DOHH2 (cell line): ENCODE measurements at regions not wholly inside any gene's neighbourhood (a gene's known extent, or its start where the extent isn't known, plus 50 kb on each side); places are given as distances from the start of the nearest gene placed in this dataset.

Experiments
- H3F3A ChIP-seq: fragments of 200-600 bp; sonication (generic), shearing (Covaris generic); 2 replicates; pipeline ENCODE4 v1.6.0; 2016; ENCODE audit warnings: antibody characterized with exemption, mild to moderate bottlenecking; ENCODE audit not compliant: control insufficient read depth, insufficient read depth
- H3K27ac ChIP-seq: fragments of 200-600 bp; sonication (generic); 2 replicates; pipeline ENCODE4 v1.5.1; 2014; ENCODE audit warnings: low read depth, mild to moderate bottlenecking, low read length, moderate library complexity
- H3K27me3 ChIP-seq: fragments of 200-600 bp; sonication (generic); 2 replicates; pipeline ENCODE4 v1.6.1; 2014; ENCODE audit warnings: mild to moderate bottlenecking, low read length, mixed read lengths; ENCODE audit not compliant: control insufficient read depth
- H3K36me3 ChIP-seq: fragments of 200-600 bp; sonication (generic); 2 replicates; pipeline ENCODE4 v1.6.1; 2014; ENCODE audit warnings: mild to moderate bottlenecking, low read length, moderate library complexity, mixed read lengths; ENCODE audit not compliant: control insufficient read depth
- H3K4me1 ChIP-seq: fragments of 200-600 bp; sonication (generic); 2 replicates; pipeline ENCODE4 v1.6.1; 2014; ENCODE audit warnings: mild to moderate bottlenecking, low read length, mixed read lengths; ENCODE audit not compliant: control insufficient read depth
- H3K4me2 ChIP-seq: fragments of 200-600 bp; sonication (generic); 2 replicates; pipeline ENCODE4 v1.6.0; 2014; ENCODE audit warnings: mild to moderate bottlenecking, low read length, moderate library complexity
- H3K4me3 ChIP-seq: fragments of 200-600 bp; sonication (generic); 2 replicates; pipeline ENCODE4 v1.5.1; 2014; ENCODE audit warnings: mild to moderate bottlenecking, low read length, mixed read lengths
- H3K79me2 ChIP-seq: fragments of 200-600 bp; sonication (generic); 2 replicates; pipeline ENCODE4 v1.6.1; 2014; ENCODE audit warnings: mild to moderate bottlenecking, low read length, mixed read lengths; ENCODE audit not compliant: control insufficient read depth
- H3K9me2 ChIP-seq: fragments of 200-600 bp; sonication (generic); replicated peaks from 2 replicates; pipeline ENCODE4 v1.6.1; 2014; ENCODE audit warnings: mild to moderate bottlenecking, low read length, mixed read lengths; ENCODE audit not compliant: control insufficient read depth
- H3K9me3 ChIP-seq: fragments of 200-600 bp; sonication (generic); 2 replicates; pipeline ENCODE4 v1.6.1; 2014; ENCODE audit warnings: antibody characterized with exemption, low read length, mixed read lengths; ENCODE audit not compliant: control insufficient read depth, insufficient read depth
- H4K20me1 ChIP-seq: fragments of 200-600 bp; sonication (generic); 2 replicates; pipeline ENCODE4 v1.6.0; 2014; ENCODE audit warnings: low read depth, mild to moderate bottlenecking, antibody characterized with exemption, low read length, moderate library complexity; ENCODE audit not compliant: control insufficient read depth, insufficient read depth
- EZH2phosphoT487 ChIP-seq: fragments of 200-600 bp; sonication (generic); IDR thresholded peaks from 2 replicates; pipeline ENCODE4 v1.6.1; 2017; ENCODE audit warnings: borderline replicate concordance, mild to moderate bottlenecking, antibody characterized with exemption, low read length, moderate library complexity, mixed read lengths
- TF ChIP-seq, protein P1 (sequence below): fragments of 200-600 bp; sonication (generic); IDR thresholded peaks from one replicate; pipeline ENCODE4 v1.5.1; 2014; ENCODE audit warnings: antibody characterized with exemption, mild to moderate bottlenecking, low read depth, low read length; ENCODE audit not compliant: poor library complexity, severe bottlenecking

DNA sequence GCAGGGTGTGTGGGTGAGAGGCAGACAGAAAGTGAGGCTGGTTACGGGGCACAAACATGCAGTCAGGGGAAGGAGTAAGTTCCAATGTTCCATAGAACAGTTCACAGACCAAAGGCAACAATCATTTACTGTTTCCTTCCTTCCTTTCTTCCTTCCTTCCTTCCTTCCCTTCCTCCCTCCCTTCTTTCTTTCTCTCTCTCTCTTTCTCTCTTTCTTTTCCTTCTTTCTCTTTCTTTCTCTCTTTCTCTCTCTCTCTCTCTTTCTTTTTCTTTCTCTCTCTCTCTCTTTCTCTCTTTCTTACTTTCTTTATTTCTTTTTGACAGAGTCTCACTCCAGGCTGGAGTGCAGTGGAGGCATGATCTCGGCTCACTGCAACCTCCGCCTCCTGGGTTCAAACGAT, 125.8 kb upstream of the LPCAT1 start:
- Histone ChIP-seq H3K9me3 (no peaks in the 10 kb centered on the region), H3F3A (peaks cover 18% of the 10 kb centered on the region), H3K4me2 (no peak overlapping the region), H3K36me3 (no peaks in the 10 kb centered on the region), H4K20me1 (no peaks in the 10 kb centered on the region), H3K4me3 (no peak overlapping the region), H3K27ac (no peak overlapping the region), H3K79me2 (no peaks in the 10 kb centered on the region), H3K27me3 (no peaks in the 10 kb centered on the region), H3K9me2 (no peaks in the 10 kb centered on the region), H3K4me1 (peaks cover 64% of the 10 kb centered on the region)
- TF ChIP-seq, protein P1, sequence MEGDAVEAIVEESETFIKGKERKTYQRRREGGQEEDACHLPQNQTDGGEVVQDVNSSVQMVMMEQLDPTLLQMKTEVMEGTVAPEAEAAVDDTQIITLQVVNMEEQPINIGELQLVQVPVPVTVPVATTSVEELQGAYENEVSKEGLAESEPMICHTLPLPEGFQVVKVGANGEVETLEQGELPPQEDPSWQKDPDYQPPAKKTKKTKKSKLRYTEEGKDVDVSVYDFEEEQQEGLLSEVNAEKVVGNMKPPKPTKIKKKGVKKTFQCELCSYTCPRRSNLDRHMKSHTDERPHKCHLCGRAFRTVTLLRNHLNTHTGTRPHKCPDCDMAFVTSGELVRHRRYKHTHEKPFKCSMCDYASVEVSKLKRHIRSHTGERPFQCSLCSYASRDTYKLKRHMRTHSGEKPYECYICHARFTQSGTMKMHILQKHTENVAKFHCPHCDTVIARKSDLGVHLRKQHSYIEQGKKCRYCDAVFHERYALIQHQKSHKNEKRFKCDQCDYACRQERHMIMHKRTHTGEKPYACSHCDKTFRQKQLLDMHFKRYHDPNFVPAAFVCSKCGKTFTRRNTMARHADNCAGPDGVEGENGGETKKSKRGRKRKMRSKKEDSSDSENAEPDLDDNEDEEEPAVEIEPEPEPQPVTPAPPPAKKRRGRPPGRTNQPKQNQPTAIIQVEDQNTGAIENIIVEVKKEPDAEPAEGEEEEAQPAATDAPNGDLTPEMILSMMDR = no peak
- TF ChIP-seq EZH2phosphoT487 = no peak

DNA sequence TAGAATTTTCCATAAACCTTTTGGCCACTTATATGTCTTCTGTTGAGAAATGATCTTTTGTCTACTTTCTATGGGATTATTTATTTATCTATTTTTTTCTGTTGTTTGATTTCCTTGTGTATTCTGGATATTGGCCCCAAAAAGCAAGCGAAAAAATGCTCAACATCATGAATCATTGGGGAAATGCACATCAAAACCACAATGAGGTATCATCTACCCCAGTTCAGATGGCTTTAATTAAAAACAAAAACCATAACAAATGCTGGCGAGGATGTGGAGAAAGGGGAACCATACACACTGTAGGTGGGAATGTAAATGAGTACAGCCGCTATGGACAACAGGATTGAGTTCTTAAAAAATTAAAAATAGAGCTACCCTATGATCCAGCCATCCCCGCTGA, 125.0 kb upstream of the LPCAT1 start:
- Histone ChIP-seq H3K9me3 (no peaks in the 10 kb centered on the region), H3K27me3 (peaks cover 6% of the 10 kb centered on the region), H4K20me1 (no peaks in the 10 kb centered on the region), H3K79me2 (no peaks in the 10 kb centered on the region), H3K27ac (no peak overlapping the region), H3K4me2 (no peak overlapping the region), H3F3A (peaks cover 18% of the 10 kb centered on the region), H3K9me2 (no peaks in the 10 kb centered on the region), H3K36me3 (no peaks in the 10 kb centered on the region), H3K4me3 (no peak overlapping the region), H3K4me1 (peaks cover 64% of the 10 kb centered on the region)
- TF ChIP-seq, protein P1 = no peak
- no peak for TF ChIP-seq EZH2phosphoT487

DNA sequence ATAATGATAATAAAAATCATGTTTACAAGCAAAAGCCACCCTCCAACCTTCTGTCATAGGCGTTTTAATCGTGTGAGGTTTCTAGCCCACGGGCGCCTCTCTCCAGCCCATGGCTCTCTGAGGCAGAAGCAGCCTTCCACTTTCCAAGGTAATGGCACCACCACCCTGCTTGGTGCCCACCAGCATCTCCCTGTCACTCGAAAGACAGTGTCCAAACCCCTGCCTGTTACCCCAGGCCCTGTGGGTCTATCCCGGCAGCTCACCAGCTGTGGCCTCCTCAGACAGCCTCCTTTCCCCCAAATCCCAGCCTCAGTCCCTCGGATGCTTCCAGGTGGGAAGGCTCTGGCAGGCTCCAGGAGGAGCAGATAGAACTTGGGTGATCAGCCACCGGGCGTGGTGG, 123.8 kb upstream of the LPCAT1 start:
- H3K4me3 ChIP-seq = no peak overlapping the region
- H3F3A ChIP-seq = peaks cover 18% of the 10 kb centered on the region
- H3K4me2 ChIP-seq = no peak overlapping the region
- H4K20me1 ChIP-seq = no peaks in the 10 kb centered on the region
- no peaks in the 10 kb centered on the region for H3K79me2 ChIP-seq
- TF ChIP-seq, protein P1 = no peak
- no peak for TF ChIP-seq EZH2phosphoT487
- H3K9me2 ChIP-seq = no peaks in the 10 kb centered on the region
- peaks cover 12% of the 10 kb centered on the region for H3K27me3 ChIP-seq
- H3K36me3 ChIP-seq = no peaks in the 10 kb centered on the region
- H3K4me1 ChIP-seq = peaks cover 61% of the 10 kb centered on the region
- no peaks in the 10 kb centered on the region for H3K9me3 ChIP-seq
- H3K27ac ChIP-seq = no peak overlapping the region
